ENCODE measurements at regions not wholly inside any gene's neighbourhood (a gene's known extent, or its start where the extent isn't known, plus 50 kb on each side); places are given as distances from the start of the nearest gene placed in this dataset.

DNA sequence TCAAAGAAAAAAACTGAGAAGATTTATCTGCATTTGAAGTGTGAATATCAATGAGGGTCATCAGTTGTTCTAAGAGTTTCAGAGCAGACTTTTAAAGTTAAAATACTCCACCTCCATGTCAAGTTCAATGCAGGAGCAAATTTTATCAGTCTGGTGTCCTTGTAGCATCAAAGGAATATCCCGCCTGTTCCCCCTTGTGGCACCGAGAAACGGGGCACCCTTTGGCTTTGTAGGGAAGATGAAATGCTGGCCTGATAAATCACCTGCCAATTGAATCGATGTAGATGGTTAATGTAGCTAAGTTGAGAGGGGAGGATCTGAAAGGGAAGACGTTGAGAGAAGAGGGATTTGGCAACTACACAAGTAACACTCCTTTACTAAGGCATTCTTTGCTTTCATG is 714.5 kb downstream of the EFNA5 start:
- Histone ChIP-seq H3K9me3 (ENCODE audit: control extremely low read depth in 1 of 3, control insufficient read depth in 2 of 3, insufficient read depth in 1 of 3, low read length in 2 of 3) (no peaks in the 10 kb centered on the region), H3K79me2 (ENCODE audit: control insufficient read depth, insufficient read depth, low read length) (no peaks in the 10 kb centered on the region), H3K4me3 (ENCODE audit: control extremely low read depth in 1 of 5, extremely low read depth in 1 of 5, insufficient read depth in 1 of 5, low read depth in 2 of 5, low read length in 4 of 5) (no peak overlapping the region), H3K9ac (ENCODE audit: low read length) (no peak overlapping the region), H2AFZ (ENCODE audit: insufficient read depth, low read depth, low read length, poor library complexity, severe bottlenecking) (no peak overlapping the region), H3K27ac (ENCODE audit: low read length in 2 of 2) (no peak overlapping the region), H3K36me3 (replicated peaks in 1 of 2; ENCODE audit: control extremely low read depth in 1 of 2, control insufficient read depth in 1 of 2, extremely low read depth in 1 of 2, insufficient read depth in 2 of 2, low read length in 1 of 2) (no peaks in the 10 kb centered on the region), H3K27me3 (replicated peaks in 1 of 4; ENCODE audit: control extremely low read depth in 1 of 4, control insufficient read depth in 3 of 4, insufficient read depth in 4 of 4, low read length in 3 of 4) (no peaks in the 10 kb centered on the region), H4K20me1 (ENCODE audit: control insufficient read depth, insufficient read depth, low read length, poor library complexity, severe bottlenecking) (no peaks in the 10 kb centered on the region), H3K4me1 (ENCODE audit: control insufficient read depth in 2 of 2, insufficient read depth in 2 of 2, low read length in 2 of 2) (no peaks in the 10 kb centered on the region), H3K4me2 (replicated peaks; ENCODE audit: low read depth, low read length, poor library complexity, severe bottlenecking) (no peak overlapping the region)
- WGBS (ENCODE audit: insufficient coverage), result 90% methylated on average over 3 of the region's 5 CpGs
- TF ChIP-seq EZH2 (IDR thresholded peaks at IDR 0.05; ENCODE audit: borderline replicate concordance, insufficient read depth, low read depth, low read length, poor library complexity, severe bottlenecking), result no peak
- TF ChIP-seq, protein P1, sequence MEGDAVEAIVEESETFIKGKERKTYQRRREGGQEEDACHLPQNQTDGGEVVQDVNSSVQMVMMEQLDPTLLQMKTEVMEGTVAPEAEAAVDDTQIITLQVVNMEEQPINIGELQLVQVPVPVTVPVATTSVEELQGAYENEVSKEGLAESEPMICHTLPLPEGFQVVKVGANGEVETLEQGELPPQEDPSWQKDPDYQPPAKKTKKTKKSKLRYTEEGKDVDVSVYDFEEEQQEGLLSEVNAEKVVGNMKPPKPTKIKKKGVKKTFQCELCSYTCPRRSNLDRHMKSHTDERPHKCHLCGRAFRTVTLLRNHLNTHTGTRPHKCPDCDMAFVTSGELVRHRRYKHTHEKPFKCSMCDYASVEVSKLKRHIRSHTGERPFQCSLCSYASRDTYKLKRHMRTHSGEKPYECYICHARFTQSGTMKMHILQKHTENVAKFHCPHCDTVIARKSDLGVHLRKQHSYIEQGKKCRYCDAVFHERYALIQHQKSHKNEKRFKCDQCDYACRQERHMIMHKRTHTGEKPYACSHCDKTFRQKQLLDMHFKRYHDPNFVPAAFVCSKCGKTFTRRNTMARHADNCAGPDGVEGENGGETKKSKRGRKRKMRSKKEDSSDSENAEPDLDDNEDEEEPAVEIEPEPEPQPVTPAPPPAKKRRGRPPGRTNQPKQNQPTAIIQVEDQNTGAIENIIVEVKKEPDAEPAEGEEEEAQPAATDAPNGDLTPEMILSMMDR (IDR thresholded peaks at IDR 0.05), result no peak
- ATAC-seq (ENCODE audit: low read depth) (no peak), DNase-seq (no peak)
- intact Hi-C loops (cut with micrococcal nuclease), result no loop called here
- no peak overlapping the region for H3K4me3 Mint-ChIP-seq
- H3K9me3 Mint-ChIP-seq (ENCODE audit: insufficient read depth), result peaks cover 3% of the 10 kb centered on the region
- ChIA-PET CTCF (no interaction called here), POLR2A (no interaction called here)
- no peak overlapping the region for H3K27ac Mint-ChIP-seq
- H3K4me1 Mint-ChIP-seq, result no peaks in the 10 kb centered on the region
- H3K27me3 Mint-ChIP-seq, result no peaks in the 10 kb centered on the region

DNA sequence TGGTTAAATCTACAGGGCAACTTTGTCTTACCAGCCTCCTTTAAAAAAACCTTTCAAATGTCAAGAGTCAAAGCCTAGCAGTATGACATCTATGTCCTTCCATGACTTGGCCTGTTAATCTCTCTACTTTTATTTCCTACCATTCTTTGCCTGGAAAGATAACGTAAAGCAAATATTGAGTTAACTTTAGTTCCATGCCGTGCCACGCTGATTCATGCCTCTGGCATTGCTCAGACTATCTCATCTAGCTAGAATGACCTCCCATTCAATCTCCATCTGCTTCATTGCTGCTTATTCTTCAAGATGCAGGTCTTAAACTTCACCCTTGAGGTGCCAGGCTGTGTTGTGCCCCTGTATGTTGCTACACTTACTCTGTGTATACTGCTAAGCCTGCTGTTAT is 729.8 kb downstream of the EFNA5 start:
- H3K9me3 Mint-ChIP-seq (ENCODE audit: insufficient read depth), result peaks cover 4% of the 10 kb centered on the region
- ATAC-seq (ENCODE audit: low read depth), result no peak
- POLR2A ChIA-PET, result no interaction called here

More for the DNA sequence above, 729.8 kb downstream of the EFNA5 start:
- DNase-seq, result no peak
- Mint-ChIP-seq H3K27me3 (no peaks in the 10 kb centered on the region), H3K4me3 (no peak overlapping the region), H3K27ac (no peak overlapping the region), H3K4me1 (no peaks in the 10 kb centered on the region)
- no peak overlapping the region for H2AFZ ChIP-seq (ENCODE audit: insufficient read depth, low read depth, low read length, poor library complexity, severe bottlenecking)
- WGBS (ENCODE audit: insufficient coverage), result 92% methylated on average over 3 of the region's 3 CpGs
- CTCF ChIA-PET, result no interaction called here
- no peaks in the 10 kb centered on the region for H4K20me1 ChIP-seq (ENCODE audit: control insufficient read depth, insufficient read depth, low read length, poor library complexity, severe bottlenecking)
- no peaks in the 10 kb centered on the region for H3K27me3 ChIP-seq (replicated peaks in 1 of 4; ENCODE audit: control extremely low read depth in 1 of 4, control insufficient read depth in 3 of 4, insufficient read depth in 4 of 4, low read length in 3 of 4)
- TF ChIP-seq, protein P1 (IDR thresholded peaks at IDR 0.05), result no peak
- no peak for TF ChIP-seq EZH2 (IDR thresholded peaks at IDR 0.05; ENCODE audit: borderline replicate concordance, insufficient read depth, low read depth, low read length, poor library complexity, severe bottlenecking)
- no peak overlapping the region for H3K9ac ChIP-seq (ENCODE audit: low read length)
- no peaks in the 10 kb centered on the region for H3K79me2 ChIP-seq (ENCODE audit: control insufficient read depth, insufficient read depth, low read length)
- no peak overlapping the region for H3K4me3 ChIP-seq (ENCODE audit: control extremely low read depth in 1 of 5, extremely low read depth in 1 of 5, insufficient read depth in 1 of 5, low read depth in 2 of 5, low read length in 4 of 5)
- no peaks in the 10 kb centered on the region for H3K36me3 ChIP-seq (replicated peaks in 1 of 2; ENCODE audit: control extremely low read depth in 1 of 2, control insufficient read depth in 1 of 2, extremely low read depth in 1 of 2, insufficient read depth in 2 of 2, low read length in 1 of 2)
- no peak overlapping the region for H3K4me2 ChIP-seq (replicated peaks; ENCODE audit: low read depth, low read length, poor library complexity, severe bottlenecking)
- no peak overlapping the region for H3K27ac ChIP-seq (ENCODE audit: low read length in 2 of 2)
- no peaks in the 10 kb centered on the region for H3K9me3 ChIP-seq (ENCODE audit: control extremely low read depth in 1 of 3, control insufficient read depth in 2 of 3, insufficient read depth in 1 of 3, low read length in 2 of 3)
- no peaks in the 10 kb centered on the region for H3K4me1 ChIP-seq (ENCODE audit: control insufficient read depth in 2 of 2, insufficient read depth in 2 of 2, low read length in 2 of 2)
- intact Hi-C loops (cut with micrococcal nuclease), result no loop called here
